LNCAP (cell line): ENCODE measurements at regions not wholly inside any gene's neighbourhood (a gene's known extent, or its start where the extent isn't known, plus 50 kb on each side); places are given as distances from the start of the nearest gene placed in this dataset.

ENCODE experiments used
- CTCF ChIP-seq: fragments of 450-650 bp; IDR thresholded peaks from 2 replicates; pipeline ENCODE4 v1.5.1; 2017; ENCODE audit warnings: mild to moderate bottlenecking

GRCh38 chr1:190583862-190584261, 106.2 kb upstream of the BRINP3 start:
- TF ChIP-seq CTCF = no peak

DNA sequence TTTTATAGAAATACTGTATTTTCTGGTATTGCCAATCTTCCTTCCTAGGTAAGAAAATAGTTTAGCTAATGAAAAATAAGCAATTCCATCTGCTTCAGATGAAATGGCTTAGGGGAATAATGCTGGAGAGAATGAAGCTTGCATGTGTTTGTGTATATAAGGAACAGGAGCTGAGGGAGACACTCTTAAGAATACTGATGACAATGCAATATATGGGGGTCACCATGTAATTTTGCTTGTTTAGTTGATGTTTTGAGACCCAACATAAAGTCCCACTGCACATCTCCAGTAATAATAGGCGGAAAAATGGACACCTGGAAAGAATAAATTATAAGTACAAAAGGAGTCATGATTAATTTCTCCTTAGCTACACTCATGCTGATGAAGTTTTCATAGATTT, 110.8 kb upstream of the BRINP3 start:
- TF ChIP-seq CTCF = no peak

- no peak for TF ChIP-seq CTCF
Observed at GRCh38 chr1:190595438-190595837, 117.8 kb upstream of the BRINP3 start.

DNA sequence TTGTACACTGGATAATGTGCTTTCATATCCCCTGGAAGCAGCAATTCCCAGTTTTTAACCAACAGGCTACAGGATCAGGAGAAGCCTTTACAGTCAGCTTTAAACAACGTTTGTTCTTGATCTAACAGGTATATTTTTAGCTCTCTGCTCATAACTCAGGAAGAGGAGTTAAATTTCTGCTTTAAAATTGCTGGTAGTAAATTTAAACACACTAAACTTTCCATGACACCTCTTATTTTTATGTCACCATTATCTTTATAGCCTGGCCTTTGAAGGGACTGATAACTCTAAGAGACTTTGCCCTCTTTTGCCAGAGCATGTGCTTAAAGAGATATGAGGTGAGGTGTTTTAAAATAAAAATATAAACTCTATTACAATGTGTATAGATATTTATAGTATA, 119.6 kb upstream of the BRINP3 start:
- no peak for TF ChIP-seq CTCF

DNA sequence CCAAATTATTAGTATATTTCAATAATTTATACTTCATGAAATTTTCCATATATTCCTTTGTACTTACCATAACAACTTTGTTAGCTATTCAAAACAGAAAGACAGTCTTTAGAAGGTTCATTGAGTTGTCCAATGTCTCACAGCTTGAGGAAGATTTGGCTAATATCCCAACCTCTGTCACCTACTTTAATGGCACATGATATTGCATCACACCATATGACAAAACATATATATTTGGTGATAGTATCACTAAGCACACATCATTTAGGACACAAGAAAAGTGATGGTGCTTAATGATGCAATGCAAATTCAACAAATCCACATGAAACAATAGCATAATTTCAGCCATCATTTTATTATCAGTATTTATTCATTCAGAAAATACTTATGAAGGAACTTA, 122.0 kb upstream of the BRINP3 start:
- TF ChIP-seq CTCF = no peak

GRCh38 chr1:190602325-190602724, 124.7 kb upstream of the BRINP3 start:
- TF ChIP-seq CTCF = no peak

- TF ChIP-seq CTCF = no peak
Observed at GRCh38 chr1:190608282-190608681, 130.6 kb upstream of the BRINP3 start.

- TF ChIP-seq CTCF = no peak
Observed at GRCh38 chr1:190615818-190616217, 138.2 kb upstream of the BRINP3 start.
